Midbrain (tissue), 1 donor: ENCODE measurements at regions not wholly inside any gene's neighbourhood (a gene's known extent, or its start where the extent isn't known, plus 50 kb on each side); places are given as distances from the start of the nearest gene placed in this dataset.
"Not testable (repeated sequence)": the region's sequence is repeated elsewhere in the genome, so short reads cannot be mapped to it uniquely, and the experiment has no call there.

Experiments used
- DNase-seq: peaks from one replicate; lab custom pipeline; 2025; lab: John Stamatoyannopoulos, UW

- no peak for DNase-seq
These were observed 277.0 kb upstream of the NRP1 start for GRCh38 chr10:33611423-33611822.

- no peak for DNase-seq
These were observed 275.1 kb upstream of the NRP1 start for GRCh38 chr10:33609546-33609945.

GRCh38 chr10:33602278-33602677 lies 267.8 kb upstream of the NRP1 start:
- no peak for DNase-seq

- no peak for DNase-seq
These were observed 265.9 kb upstream of the NRP1 start for GRCh38 chr10:33600381-33600780.

DNA sequence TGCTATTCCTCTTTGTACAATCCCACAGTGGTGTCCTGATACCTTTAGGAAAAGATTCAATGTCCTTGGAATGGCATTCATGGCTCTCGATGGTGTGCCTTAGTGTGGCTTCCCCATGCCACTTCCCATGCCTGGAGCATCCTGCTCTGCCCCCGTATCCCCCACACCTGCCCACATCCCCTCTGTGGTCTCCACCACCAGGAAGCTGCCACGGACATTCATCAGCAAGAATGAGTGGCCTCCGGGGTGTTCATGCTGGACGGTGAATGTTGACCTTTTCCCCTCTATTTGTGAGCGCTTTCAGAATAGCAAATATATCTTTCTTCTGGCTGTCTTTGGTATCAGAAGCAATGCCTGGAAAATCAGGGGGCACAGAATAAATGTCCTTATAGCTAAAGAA lies 262.0 kb upstream of the NRP1 start:
- DNase-seq, result no peak

- no peak for DNase-seq
These were observed 260.0 kb upstream of the NRP1 start for GRCh38 chr10:33594475-33594874.

GRCh38 chr10:33588974-33589600 lies 254.6 kb upstream of the NRP1 start:
- no peak for DNase-seq

GRCh38 chr10:33584596-33584995 lies 250.1 kb upstream of the NRP1 start:
- not testable (repeated sequence) for DNase-seq

- DNase-seq, result no peak
These were observed 245.5 kb upstream of the NRP1 start for GRCh38 chr10:33579996-33580395.

DNA sequence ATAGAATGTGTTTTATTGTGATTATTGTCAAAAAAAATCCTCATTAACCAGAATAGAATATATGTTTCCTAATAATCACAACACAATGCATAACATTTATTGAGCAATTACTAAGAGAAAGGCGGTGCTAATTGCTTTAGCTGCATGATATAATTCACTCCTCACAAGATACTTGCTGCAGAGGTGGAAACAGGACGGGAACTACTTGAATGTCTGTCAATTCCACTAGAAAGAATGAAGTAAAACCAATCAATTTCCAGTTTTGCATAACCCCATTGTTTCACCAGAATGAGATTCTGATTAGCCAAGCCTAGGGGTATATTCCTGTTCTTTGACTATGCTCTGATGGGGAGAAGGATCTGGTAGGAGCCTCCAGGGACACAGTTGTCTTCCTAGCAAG lies 239.1 kb upstream of the NRP1 start:
- DNase-seq, result no peak

- DNase-seq, result no peak
These were observed 237.1 kb upstream of the NRP1 start for GRCh38 chr10:33571616-33572015.

GRCh38 chr10:33570495-33570894 lies 236.0 kb upstream of the NRP1 start:
- DNase-seq, result peak; percentile 56

- DNase-seq, result no peak
These were observed 235.2 kb upstream of the NRP1 start for GRCh38 chr10:33569702-33570101.

DNA sequence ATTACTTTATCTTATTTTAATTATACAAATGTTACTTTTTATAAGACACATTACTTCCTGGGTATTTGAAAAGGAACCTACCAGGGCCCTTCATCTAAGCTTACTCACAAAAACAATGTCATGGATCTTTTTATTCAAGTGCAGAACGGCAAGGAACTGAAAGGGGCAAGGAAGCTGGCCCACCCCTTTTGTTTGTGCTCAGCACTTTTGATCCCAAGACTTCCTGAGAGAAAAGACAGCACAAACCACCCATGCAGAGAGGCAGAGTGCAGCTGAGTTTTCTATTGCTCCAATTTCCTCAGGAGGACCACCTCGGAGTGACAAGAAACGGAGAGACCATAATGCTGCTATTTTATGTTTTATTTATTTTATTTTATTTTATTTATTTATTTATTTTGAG lies 232.0 kb upstream of the NRP1 start:
- peak; percentile 26 for DNase-seq

GRCh38 chr10:33566001-33566400 lies 231.5 kb upstream of the NRP1 start:
- no peak for DNase-seq

GRCh38 chr10:33565231-33565630 lies 230.8 kb upstream of the NRP1 start:
- DNase-seq, result no peak

DNA sequence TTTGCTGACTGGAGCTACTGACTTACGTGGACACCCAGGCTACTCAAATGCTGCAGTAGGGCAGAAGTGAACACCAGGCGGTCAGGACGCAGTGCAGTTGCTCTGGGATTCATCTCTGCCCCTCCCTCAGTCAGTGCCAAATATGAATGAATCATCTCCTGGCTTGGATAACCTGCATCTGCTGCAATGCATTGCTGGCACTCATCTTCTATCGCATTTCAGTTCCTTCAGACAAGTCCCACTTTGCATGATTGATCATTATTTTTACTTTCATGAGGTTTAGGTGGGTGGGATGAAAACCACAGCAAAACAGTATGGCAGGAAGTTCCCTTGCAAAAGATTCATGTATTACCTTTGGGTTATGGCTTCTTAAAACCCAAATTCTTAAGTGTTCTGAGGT lies 224.6 kb upstream of the NRP1 start:
- DNase-seq, result no peak

GRCh38 chr10:33557313-33557712 lies 222.8 kb upstream of the NRP1 start:
- DNase-seq, result no peak

- DNase-seq, result no peak
These were observed 222.2 kb upstream of the NRP1 start for GRCh38 chr10:33556620-33557019.

DNA sequence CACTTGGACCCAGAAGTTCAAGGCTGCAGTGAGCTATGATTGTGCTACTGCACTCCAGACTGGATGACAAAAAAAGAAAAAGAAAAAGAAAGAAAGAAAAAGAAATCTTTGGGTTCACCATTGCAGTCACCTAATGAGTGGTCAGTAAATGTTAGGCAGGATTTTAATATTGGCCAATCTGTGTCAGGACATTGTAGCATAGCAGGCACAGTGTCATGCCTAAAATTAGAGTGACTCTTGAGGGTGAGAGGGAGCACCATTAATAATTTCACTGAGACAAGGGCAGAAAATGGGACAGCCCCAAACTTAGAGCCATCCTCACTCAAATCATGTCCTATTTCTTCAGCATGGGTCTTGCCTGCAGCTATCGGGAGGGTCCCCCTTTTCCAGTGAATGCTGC lies 221.6 kb upstream of the NRP1 start:
- no peak for DNase-seq

DNA sequence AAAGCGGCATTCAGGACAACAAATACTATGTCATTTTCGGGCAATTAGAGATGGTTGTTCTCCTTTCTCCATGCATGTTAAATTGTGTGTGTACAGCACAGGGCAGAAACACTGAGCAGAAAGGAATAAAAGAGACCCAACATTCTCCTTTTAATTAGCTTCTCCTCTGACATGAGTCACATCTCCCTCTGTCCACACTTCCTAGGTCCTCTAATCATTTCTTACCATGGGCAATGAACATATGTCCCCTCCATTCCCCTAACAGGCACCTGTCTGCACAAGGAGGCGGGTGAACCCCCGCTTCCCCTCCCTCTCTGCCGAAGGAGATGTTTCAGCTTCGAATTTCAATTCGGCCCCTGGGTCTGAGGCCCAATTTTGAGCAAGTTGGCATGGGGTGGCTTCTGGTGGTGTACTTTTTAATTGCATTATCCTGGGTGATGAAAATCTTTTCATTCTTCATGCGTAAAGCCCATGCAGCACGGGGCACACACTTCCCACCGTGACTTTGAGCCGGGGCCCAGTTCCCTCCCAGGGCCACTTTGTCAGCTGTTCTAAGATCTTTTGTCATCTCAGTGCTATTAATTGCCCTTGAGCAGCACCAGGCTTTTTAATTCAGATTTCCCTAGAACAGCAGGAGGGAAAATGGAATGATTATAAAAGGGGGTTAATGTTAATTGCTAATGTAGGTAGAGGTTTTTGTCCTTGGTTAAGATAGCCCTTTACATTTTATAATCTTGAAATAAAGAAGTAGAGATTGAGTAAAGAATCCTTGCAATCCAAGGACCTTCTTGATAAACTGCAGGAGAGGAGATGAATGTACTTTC lies 219.5 kb upstream of the NRP1 start:
- no peak for DNase-seq

DNA sequence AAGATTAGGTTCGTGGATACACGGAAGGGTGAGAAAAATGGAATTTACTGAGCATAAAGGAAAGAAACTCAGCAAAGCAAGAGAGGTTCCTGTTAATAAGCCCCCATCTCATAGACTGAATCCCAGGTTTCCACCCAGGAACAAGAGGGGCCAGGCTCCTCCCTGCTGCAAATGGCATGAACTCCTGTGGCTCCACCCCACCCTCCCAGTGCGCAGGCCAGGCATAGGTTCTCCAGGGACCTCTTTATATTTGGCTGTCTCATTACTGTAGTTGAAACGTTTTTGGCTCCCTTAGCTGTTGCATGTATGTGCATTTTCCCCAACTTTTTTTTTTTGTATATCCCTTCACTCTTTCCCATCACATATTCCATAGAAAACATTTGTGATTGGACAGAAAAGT lies 217.8 kb upstream of the NRP1 start:
- DNase-seq, result no peak

DNA sequence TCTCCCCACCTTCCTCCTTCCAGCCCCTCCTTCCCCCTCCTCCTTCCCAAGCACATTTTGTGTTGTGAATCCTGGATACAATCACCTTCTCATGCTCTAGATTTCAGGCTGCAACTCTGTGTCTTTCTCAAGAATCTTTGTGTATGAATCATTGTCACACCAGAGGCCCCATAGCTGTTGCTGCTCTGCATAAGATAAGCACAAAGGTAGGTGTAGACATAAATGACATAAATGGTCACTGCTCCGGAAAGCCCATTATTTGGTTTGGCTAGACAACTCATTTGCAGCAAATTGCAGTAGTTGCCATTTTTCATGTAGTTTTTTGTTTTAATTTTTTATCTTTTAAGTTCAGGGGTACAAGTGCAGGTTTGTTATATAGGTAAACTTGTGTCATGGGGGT lies 216.3 kb upstream of the NRP1 start:
- DNase-seq, result no peak

- DNase-seq, result no peak
These were observed 213.5 kb upstream of the NRP1 start for GRCh38 chr10:33547976-33548375.
